ENCODE measurements at regions not wholly inside any gene's neighbourhood (a gene's known extent, or its start where the extent isn't known, plus 50 kb on each side); places are given as distances from the start of the nearest gene placed in this dataset.

GRCh38 chr3:126292318-126293070 is 64.7 kb downstream of the KLF15 start:
- DNase-seq = no peak
- no peaks in the 10 kb centered on the region for H3K79me2 ChIP-seq (ENCODE audit: insufficient read depth)
- no peak overlapping the region for H3K27ac ChIP-seq
- H3F3A ChIP-seq (ENCODE audit: insufficient read depth) = peaks cover 9% of the 10 kb centered on the region; the same call in 1 of the 2 replicates
- H3K4me1 ChIP-seq (ENCODE audit: insufficient read depth) = no peaks in the 10 kb centered on the region
- WGBS, 2 experiments (ENCODE audit: low coverage in 1 of 2, low lambda C conversion rate in 2 of 2, missing lambda C conversion rate in 2 of 2) = 73 to 76% methylated on average over 11 of the region's 11 CpGs
- no peaks in the 10 kb centered on the region for H3K36me3 ChIP-seq (ENCODE audit: low read depth)
- no peak overlapping the region for H3K9ac ChIP-seq
- no peaks in the 10 kb centered on the region; the same call in 1 of the 2 replicates for H3K27me3 ChIP-seq (replicated peaks; ENCODE audit: insufficient read depth)
- H3K4me2 ChIP-seq (ENCODE audit: unreplicated experiment) = no peak overlapping the region
- no peak overlapping the region for H3K4me3 ChIP-seq
- H3K9me3 ChIP-seq (ENCODE audit: low read depth) = no peaks in the 10 kb centered on the region
- H4K20me1 ChIP-seq (ENCODE audit: insufficient read depth) = no peaks in the 10 kb centered on the region
- H2AFZ ChIP-seq = no peak overlapping the region
- TF ChIP-seq EZH2phosphoT487 (IDR thresholded peaks at IDR 0.05; ENCODE audit: insufficient read depth, low read depth) = no peak
- TF ChIP-seq EZH2 (IDR thresholded peaks at IDR 0.05; ENCODE audit: insufficient read depth, poor library complexity, severe bottlenecking) = no peak
- in situ Hi-C loops (cut with MboI) = no loop called here
- H3K9me2 ChIP-seq (ENCODE audit: insufficient read depth) = no peaks in the 10 kb centered on the region

- Histone ChIP-seq H3K9me3 (ENCODE audit: low read depth) (no peaks in the 10 kb centered on the region), H3K27me3 (replicated peaks; ENCODE audit: insufficient read depth) (no peaks in the 10 kb centered on the region; the same call in 1 of the 2 replicates), H3K9me2 (ENCODE audit: insufficient read depth) (no peaks in the 10 kb centered on the region), H4K20me1 (ENCODE audit: insufficient read depth) (no peaks in the 10 kb centered on the region), H3K27ac (no peak overlapping the region), H3K4me3 (no peak overlapping the region), H3F3A (ENCODE audit: insufficient read depth) (peaks cover 9% of the 10 kb centered on the region; the same call in 1 of the 2 replicates), H3K9ac (no peak overlapping the region), H3K36me3 (ENCODE audit: low read depth) (no peaks in the 10 kb centered on the region), H3K4me2 (ENCODE audit: unreplicated experiment) (no peak overlapping the region), H3K4me1 (ENCODE audit: insufficient read depth) (no peaks in the 10 kb centered on the region), H3K79me2 (ENCODE audit: insufficient read depth) (no peaks in the 10 kb centered on the region), H2AFZ (no peak overlapping the region)
- 74 to 78% methylated on average over 8 of the region's 8 CpGs for WGBS, 2 experiments (ENCODE audit: low coverage in 1 of 2, low lambda C conversion rate in 2 of 2, missing lambda C conversion rate in 2 of 2)
- DNase-seq = no peak
- TF ChIP-seq EZH2phosphoT487 (IDR thresholded peaks at IDR 0.05; ENCODE audit: insufficient read depth, low read depth) (no peak), EZH2 (IDR thresholded peaks at IDR 0.05; ENCODE audit: insufficient read depth, poor library complexity, severe bottlenecking) (no peak)
- in situ Hi-C loops (cut with MboI) = no loop called here
Observed at GRCh38 chr3:126291537-126291936, 65.7 kb downstream of the KLF15 start.

- Histone ChIP-seq H3K27me3 (replicated peaks; ENCODE audit: insufficient read depth) (no peaks in the 10 kb centered on the region; the same call in 1 of the 2 replicates), H3F3A (ENCODE audit: insufficient read depth) (peaks cover 9% of the 10 kb centered on the region; the same call in 1 of the 2 replicates), H3K9ac (no peak overlapping the region), H3K4me2 (ENCODE audit: unreplicated experiment) (no peak overlapping the region), H2AFZ (no peak overlapping the region), H3K4me1 (ENCODE audit: insufficient read depth) (no peaks in the 10 kb centered on the region), H3K9me2 (ENCODE audit: insufficient read depth) (no peaks in the 10 kb centered on the region), H3K79me2 (ENCODE audit: insufficient read depth) (no peaks in the 10 kb centered on the region), H3K4me3 (no peak overlapping the region), H3K27ac (no peak overlapping the region), H3K9me3 (ENCODE audit: low read depth) (no peaks in the 10 kb centered on the region), H3K36me3 (ENCODE audit: low read depth) (no peaks in the 10 kb centered on the region), H4K20me1 (ENCODE audit: insufficient read depth) (no peaks in the 10 kb centered on the region)
- in situ Hi-C loops (cut with MboI) = no loop called here
- 72 to 75% methylated on average over 6 of the region's 6 CpGs for WGBS, 2 experiments (ENCODE audit: low coverage in 1 of 2, low lambda C conversion rate in 2 of 2, missing lambda C conversion rate in 2 of 2)
- no peak for DNase-seq
- TF ChIP-seq EZH2phosphoT487 (IDR thresholded peaks at IDR 0.05; ENCODE audit: insufficient read depth, low read depth) (no peak), EZH2 (IDR thresholded peaks at IDR 0.05; ENCODE audit: insufficient read depth, poor library complexity, severe bottlenecking) (no peak)
Observed at GRCh38 chr3:126291061-126291460, 66.1 kb downstream of the KLF15 start.

- in situ Hi-C loops (cut with MboI) = no loop called here
- 13 to 39% methylated on average over 1 of the region's 1 CpG for WGBS, 2 experiments (ENCODE audit: low coverage in 1 of 2, low lambda C conversion rate in 2 of 2, missing lambda C conversion rate in 2 of 2)
- H3K9me2 ChIP-seq (ENCODE audit: insufficient read depth) = no peaks in the 10 kb centered on the region
- no peak for DNase-seq
- no peak for TF ChIP-seq EZH2 (IDR thresholded peaks at IDR 0.05; ENCODE audit: insufficient read depth, poor library complexity, severe bottlenecking)
- TF ChIP-seq EZH2phosphoT487 (IDR thresholded peaks at IDR 0.05; ENCODE audit: insufficient read depth, low read depth) = no peak
- peaks cover 9% of the 10 kb centered on the region; the same call in 1 of the 2 replicates for H3F3A ChIP-seq (ENCODE audit: insufficient read depth)
- H3K9me3 ChIP-seq (ENCODE audit: low read depth) = no peaks in the 10 kb centered on the region
- H3K36me3 ChIP-seq (ENCODE audit: low read depth) = no peaks in the 10 kb centered on the region
- H3K27me3 ChIP-seq (replicated peaks; ENCODE audit: insufficient read depth) = no peaks in the 10 kb centered on the region; the same call in 1 of the 2 replicates
- no peaks in the 10 kb centered on the region for H3K79me2 ChIP-seq (ENCODE audit: insufficient read depth)
- no peak overlapping the region for H2AFZ ChIP-seq
- no peak overlapping the region for H3K9ac ChIP-seq
- no peak overlapping the region for H3K27ac ChIP-seq
- no peaks in the 10 kb centered on the region for H3K4me1 ChIP-seq (ENCODE audit: insufficient read depth)
- no peak overlapping the region for H3K4me3 ChIP-seq
- H3K4me2 ChIP-seq (ENCODE audit: unreplicated experiment) = no peak overlapping the region
- H4K20me1 ChIP-seq (ENCODE audit: insufficient read depth) = no peaks in the 10 kb centered on the region
Observed at GRCh38 chr3:126290325-126290724, 66.9 kb downstream of the KLF15 start.

Measured in GM23248 (cell line).